ENCODE measurements at regions not wholly inside any gene's neighbourhood (a gene's known extent, or its start where the extent isn't known, plus 50 kb on each side); places are given as distances from the start of the nearest gene placed in this dataset.

DNA sequence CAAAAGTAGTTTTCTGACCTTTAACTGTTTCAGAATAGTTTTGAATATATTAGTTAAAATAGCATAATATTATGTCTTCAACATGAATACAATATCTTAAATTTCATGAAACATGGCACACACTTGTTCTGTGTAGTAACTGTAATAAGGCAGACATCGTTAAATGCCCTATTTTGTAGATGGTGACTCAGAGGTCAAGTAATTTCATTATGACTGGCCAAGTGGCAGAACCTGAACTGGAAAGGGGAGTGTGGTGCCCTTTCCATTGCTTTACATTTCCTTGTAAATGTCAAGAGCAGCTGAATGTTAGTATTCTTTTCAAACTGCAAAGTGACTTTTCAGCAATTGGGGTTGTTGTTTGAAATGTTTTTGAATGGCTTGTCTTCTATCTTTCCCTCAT, 201.2 kb upstream of the CDKN2B start:
- H3K27ac ChIP-seq = no peak overlapping the region
- TF ChIP-seq, protein P1, sequence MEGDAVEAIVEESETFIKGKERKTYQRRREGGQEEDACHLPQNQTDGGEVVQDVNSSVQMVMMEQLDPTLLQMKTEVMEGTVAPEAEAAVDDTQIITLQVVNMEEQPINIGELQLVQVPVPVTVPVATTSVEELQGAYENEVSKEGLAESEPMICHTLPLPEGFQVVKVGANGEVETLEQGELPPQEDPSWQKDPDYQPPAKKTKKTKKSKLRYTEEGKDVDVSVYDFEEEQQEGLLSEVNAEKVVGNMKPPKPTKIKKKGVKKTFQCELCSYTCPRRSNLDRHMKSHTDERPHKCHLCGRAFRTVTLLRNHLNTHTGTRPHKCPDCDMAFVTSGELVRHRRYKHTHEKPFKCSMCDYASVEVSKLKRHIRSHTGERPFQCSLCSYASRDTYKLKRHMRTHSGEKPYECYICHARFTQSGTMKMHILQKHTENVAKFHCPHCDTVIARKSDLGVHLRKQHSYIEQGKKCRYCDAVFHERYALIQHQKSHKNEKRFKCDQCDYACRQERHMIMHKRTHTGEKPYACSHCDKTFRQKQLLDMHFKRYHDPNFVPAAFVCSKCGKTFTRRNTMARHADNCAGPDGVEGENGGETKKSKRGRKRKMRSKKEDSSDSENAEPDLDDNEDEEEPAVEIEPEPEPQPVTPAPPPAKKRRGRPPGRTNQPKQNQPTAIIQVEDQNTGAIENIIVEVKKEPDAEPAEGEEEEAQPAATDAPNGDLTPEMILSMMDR (conservative IDR thresholded peaks at IDR 0.05) = no peak

DNA sequence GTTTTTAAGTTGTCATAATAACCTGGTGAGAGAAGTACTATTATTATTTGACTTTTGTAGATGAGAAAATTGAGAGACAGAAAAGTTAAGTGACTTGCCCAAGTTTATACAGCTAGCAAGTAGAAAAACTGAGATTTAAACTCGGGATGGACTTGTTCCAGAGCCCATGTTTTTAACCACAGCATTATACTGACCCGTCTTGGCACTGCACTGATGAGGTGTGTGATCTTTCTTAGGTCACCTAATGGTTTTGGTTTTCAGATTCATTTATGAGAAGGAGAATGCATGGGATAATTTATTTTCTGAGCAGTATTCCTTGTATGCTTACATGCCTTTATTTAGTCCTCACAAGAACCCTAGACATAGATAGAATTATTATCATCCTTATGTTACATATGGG, 201.8 kb upstream of the CDKN2B start:
- H3K27ac ChIP-seq = no peak overlapping the region
- TF ChIP-seq, protein P1 (conservative IDR thresholded peaks at IDR 0.05) = no peak

DNA sequence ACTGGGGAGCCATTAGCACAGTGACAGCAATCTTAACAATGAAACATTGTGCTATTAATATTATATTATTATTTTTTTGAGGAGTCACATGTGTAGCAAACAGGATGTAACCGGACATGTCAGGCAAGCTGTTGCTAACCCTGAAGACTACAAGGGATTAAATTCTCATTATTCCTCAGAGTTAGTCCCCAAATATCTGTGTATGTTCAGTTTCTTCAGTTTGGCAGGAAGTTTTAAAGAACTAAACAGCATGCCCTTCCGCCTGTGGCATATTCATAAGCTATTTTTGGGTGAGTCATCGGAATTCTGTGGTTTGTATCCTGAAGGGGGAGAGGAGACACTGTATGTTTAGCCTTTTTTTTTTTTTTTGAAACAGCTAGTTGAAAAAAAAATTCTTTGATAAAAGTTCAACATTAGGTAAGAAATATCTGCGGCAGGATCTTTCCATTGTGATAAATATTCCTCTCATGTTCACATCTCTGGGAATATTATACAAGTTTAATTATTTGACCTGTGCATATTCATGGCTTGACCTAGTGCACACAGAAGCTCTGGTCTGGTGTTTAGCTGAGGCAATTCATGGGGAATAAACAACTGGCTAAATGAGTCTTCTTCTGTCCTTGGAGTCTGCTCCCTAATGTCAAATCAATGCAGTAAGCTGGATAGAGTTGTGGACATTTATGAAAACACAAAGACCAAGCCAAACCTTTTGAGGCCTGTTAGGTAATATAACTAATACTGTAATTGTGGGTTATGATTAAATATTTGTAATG, 202.7 kb upstream of the CDKN2B start:
- no peak overlapping the region for H3K27ac ChIP-seq
- TF ChIP-seq, protein P1 (conservative IDR thresholded peaks at IDR 0.05) = no peak

DNA sequence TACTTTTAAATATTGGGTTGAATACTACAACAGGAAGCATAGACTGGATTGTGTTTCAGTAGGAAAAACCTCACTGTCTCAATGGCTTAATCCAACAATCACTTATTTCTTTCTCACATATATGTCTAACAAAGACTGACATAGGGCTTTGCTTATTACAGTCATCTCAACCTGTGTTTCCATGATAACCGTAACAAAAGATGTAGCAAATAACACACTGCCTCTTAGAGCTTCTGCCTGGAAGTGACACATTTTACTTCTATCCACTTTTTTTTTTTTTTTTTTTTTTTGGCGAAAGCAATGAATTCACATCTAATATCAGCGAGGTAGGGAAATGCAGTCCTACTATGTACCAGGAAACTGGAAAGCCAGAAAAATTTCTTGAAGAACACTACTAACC, 204.9 kb upstream of the CDKN2B start:
- TF ChIP-seq, protein P1 (conservative IDR thresholded peaks at IDR 0.05) = no peak
- no peak overlapping the region for H3K27ac ChIP-seq

DNA sequence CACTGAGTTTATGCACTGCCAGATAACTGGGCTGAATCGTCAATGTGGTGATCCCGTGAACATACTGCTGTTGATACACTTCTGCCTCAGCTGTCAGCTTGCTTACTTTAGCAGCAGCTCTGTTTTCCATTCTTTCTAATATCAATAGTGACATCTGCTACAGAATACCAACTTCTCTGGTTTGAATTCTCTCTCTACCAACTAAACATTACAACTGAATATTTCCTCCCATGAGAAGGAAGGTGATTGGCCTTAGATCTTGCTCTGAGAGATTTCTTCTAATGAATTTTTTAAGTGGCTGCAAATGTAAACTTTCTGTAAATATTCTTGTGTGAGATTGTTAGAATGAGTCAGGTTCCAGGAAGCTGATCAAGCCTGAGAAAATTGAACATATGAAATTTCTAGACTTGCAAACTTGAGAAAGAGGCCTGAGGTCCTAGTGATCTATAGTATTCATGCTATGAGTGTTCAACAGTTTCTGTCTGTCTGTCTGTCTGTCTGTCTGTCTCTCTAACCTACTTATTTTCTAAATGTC, 205.5 kb upstream of the CDKN2B start:
- H3K27ac ChIP-seq = no peak overlapping the region
- TF ChIP-seq, protein P1 (conservative IDR thresholded peaks at IDR 0.05) = no peak

DNA sequence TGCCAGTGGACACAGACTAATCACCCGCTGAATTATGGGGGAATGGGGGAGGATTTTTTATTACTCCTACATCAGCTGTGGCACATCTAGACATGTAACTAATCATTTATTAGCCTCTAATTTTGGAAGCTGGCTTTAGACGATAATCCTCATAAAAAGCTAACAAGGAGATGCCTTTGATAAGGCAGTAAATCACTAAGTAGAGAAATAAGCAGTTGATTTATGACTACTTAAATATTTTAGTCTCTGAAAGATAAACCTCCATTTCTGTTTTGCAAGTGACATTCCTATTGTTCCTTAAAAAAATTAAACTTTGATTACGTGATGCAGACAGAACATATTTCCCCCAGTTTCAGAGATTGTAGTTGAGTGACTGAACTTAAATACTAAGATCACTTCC, 206.4 kb upstream of the CDKN2B start:
- TF ChIP-seq, protein P1 (conservative IDR thresholded peaks at IDR 0.05) = no peak
- no peak overlapping the region for H3K27ac ChIP-seq

DNA sequence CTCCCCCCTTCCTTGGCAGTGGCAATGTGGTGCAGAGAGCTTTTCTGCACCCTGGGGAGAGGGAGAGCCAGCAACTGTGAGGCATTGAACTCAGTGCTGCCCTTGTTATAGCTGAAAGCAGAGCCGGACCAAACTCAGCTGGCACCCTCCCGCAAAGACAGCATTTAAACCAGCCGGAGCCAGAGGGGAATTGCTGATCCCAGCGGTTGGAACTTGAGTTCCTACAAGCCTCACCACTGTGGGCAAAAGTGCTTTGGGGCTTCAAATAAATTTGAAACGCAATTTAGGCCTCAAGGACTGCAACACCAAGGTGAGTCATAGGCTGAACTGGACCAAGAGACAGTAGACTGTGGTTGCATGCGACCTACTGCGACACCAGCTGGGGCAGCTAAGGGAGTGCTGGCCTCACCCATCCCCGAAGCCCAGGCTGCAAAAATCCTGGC, 207.6 kb upstream of the CDKN2B start:
- H3K27ac ChIP-seq = no peak overlapping the region
- TF ChIP-seq, protein P1 (conservative IDR thresholded peaks at IDR 0.05) = no peak

All from VCaP (cell line).